Nephron progenitor cell (in vitro differentiated cells): ENCODE measurements at regions not wholly inside any gene's neighbourhood (a gene's known extent, or its start where the extent isn't known, plus 50 kb on each side); places are given as distances from the start of the nearest gene placed in this dataset.

Source experiments
- DNase-seq: peaks from one replicate; pipeline ENCODE4 v3.0.0; 2021
- H3K27ac Mint-ChIP-seq: 2 replicates; pipeline ENCODE4 v1.8.0; 2021; ENCODE audit warnings: mild to moderate bottlenecking, moderate library complexity, mixed read lengths
- H3K27me3 Mint-ChIP-seq: 2 replicates; pipeline ENCODE4 v1.8.0; 2021; ENCODE audit warnings: mild to moderate bottlenecking, low read depth, mixed read lengths; ENCODE audit not compliant: poor library complexity
- H3K36me3 Mint-ChIP-seq: 2 replicates; pipeline ENCODE4 v1.8.0; 2021; ENCODE audit warnings: low read depth, mixed read lengths
- H3K4me1 Mint-ChIP-seq: 2 replicates; pipeline ENCODE4 v1.8.0; 2021; ENCODE audit warnings: mixed read lengths
- H3K4me3 Mint-ChIP-seq: 2 replicates; pipeline ENCODE4 v1.8.0; 2021; ENCODE audit warnings: mild to moderate bottlenecking, moderate library complexity, mixed read lengths
- H3K9me3 Mint-ChIP-seq: 2 replicates; pipeline ENCODE4 v1.8.0; 2021; ENCODE audit warnings: mild to moderate bottlenecking, moderate library complexity, mixed read lengths
- TF ChIP-seq, protein P1 (sequence below): fragments of 200-600 bp; sonication (generic); IDR thresholded peaks from 2 replicates; pipeline ENCODE4 v1.5.0; 2021; ENCODE audit warnings: antibody characterized with exemption

DNA sequence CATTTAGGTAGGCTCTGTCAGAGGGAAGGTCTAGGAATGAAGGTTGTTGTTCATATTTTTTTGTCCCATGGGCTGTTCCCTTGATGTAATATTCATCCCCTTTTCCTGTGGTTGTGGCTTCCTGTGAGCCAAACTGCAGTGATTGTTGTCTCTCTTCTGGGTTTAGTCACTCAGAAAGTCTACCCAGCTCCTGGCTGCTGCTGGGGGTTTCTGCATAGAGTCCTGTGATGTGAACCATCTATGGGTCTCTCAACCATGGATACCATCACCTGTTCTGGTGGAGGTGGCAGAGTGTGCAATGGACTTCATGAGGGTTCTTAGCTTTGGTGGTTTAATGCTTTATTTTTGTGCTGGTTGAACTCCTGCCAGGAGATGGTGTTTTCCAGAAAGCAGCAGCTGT, 122.8 kb downstream of the ZC4H2 start:
- Mint-ChIP-seq H3K27ac (no peak overlapping the region), H3K36me3 (no peaks in the 10 kb centered on the region), H3K4me3 (no peak overlapping the region), H3K27me3 (peaks cover 4% of the 10 kb centered on the region), H3K4me1 (no peaks in the 10 kb centered on the region), H3K9me3 (peaks cover 56% of the 10 kb centered on the region)
- TF ChIP-seq, protein P1, sequence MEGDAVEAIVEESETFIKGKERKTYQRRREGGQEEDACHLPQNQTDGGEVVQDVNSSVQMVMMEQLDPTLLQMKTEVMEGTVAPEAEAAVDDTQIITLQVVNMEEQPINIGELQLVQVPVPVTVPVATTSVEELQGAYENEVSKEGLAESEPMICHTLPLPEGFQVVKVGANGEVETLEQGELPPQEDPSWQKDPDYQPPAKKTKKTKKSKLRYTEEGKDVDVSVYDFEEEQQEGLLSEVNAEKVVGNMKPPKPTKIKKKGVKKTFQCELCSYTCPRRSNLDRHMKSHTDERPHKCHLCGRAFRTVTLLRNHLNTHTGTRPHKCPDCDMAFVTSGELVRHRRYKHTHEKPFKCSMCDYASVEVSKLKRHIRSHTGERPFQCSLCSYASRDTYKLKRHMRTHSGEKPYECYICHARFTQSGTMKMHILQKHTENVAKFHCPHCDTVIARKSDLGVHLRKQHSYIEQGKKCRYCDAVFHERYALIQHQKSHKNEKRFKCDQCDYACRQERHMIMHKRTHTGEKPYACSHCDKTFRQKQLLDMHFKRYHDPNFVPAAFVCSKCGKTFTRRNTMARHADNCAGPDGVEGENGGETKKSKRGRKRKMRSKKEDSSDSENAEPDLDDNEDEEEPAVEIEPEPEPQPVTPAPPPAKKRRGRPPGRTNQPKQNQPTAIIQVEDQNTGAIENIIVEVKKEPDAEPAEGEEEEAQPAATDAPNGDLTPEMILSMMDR, result no peak
- DNase-seq, result no peak

DNA sequence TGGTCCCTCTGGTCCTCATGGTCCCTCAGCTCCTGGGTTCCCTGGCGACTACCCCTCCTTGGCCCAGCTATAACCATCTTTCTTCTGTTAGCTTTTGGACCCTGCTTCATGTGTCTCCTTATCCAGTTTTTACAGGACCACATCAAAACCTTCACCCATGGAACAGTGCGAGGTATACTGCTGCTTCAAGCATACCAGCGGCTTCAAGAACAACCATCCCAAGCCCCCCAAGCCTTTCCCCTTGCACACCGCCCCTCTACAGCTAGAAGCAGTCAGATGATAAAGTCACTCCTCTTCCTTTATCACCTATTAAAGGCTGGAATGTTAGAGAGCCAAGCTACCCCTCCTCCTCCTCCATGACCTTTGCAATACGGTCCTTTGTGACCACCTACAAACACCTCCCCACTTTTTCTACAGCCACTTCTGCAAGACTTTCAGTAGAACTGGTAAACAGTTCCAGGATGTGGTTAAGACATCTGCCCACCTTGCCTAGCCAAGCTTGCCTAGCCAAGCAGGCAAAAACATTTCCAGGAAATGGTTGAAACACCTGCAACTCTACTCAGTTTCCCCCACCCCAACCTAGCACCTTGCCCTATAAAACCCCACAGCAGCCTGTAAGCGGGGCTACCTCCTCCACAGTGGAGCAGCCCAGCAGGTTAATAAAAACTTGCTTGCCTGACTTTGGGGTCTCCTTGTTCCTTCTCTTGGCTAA, 125.7 kb downstream of the ZC4H2 start:
- Mint-ChIP-seq H3K36me3 (no peaks in the 10 kb centered on the region), H3K4me3 (no peak overlapping the region), H3K27me3 (peaks cover 4% of the 10 kb centered on the region), H3K9me3 (peaks cover 41% of the 10 kb centered on the region), H3K4me1 (no peaks in the 10 kb centered on the region), H3K27ac (no peak overlapping the region)
- TF ChIP-seq, protein P1, result no peak
- no peak for DNase-seq

DNA sequence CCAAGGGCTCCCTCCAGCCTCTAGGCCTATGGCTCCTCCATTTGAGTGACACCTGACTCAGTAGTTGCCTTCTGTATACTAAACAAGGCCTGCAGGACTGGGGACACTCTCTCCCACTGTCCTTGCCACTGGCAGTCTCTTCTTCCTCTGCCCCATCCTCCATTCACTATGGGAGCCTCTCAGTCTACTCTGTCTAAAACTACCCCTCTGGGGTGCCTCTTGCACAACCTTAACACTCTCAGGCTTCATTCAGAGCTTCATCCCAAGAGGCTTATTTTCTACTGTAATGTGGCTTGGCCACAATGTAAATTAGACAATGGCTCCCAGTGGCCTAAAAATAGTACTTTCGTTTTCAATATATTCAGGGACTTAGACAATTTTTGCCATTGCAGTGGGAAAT, 133.0 kb downstream of the ZC4H2 start:
- peaks cover 22% of the 10 kb centered on the region for H3K9me3 Mint-ChIP-seq

DNA sequence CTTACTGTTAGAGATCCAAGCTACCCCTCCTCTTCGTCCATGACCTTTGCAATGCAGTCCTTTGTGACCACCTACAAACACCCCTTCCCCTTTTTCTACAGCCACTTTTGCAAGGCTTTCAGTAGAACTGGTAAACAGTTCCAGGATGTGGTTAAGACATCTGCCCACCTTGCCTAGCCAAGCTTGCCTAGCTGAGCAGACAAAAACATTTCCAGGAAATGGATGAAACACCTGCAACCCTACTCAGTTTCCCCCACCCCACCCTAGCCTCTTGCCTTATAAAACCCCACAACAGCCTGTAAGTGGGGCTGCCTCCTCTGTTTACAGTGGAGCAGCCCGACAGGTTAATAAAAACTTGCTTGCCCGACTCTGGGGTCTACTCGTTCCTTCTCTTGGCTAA, 133.8 kb downstream of the ZC4H2 start:
- no peak for DNase-seq
- peaks cover 3% of the 10 kb centered on the region for H3K27me3 Mint-ChIP-seq
- no peak overlapping the region for H3K27ac Mint-ChIP-seq
- peaks cover 23% of the 10 kb centered on the region for H3K9me3 Mint-ChIP-seq
- no peaks in the 10 kb centered on the region for H3K36me3 Mint-ChIP-seq
- no peaks in the 10 kb centered on the region for H3K4me1 Mint-ChIP-seq
- TF ChIP-seq, protein P1, result no peak
- H3K4me3 Mint-ChIP-seq, result no peak overlapping the region

More for the DNA sequence above, 133.0 kb downstream of the ZC4H2 start:
- DNase-seq, result no peak
- Mint-ChIP-seq H3K27me3 (peaks cover 3% of the 10 kb centered on the region), H3K36me3 (no peaks in the 10 kb centered on the region), H3K27ac (no peak overlapping the region), H3K4me3 (no peak overlapping the region), H3K4me1 (no peaks in the 10 kb centered on the region)
- TF ChIP-seq, protein P1, result no peak

DNA sequence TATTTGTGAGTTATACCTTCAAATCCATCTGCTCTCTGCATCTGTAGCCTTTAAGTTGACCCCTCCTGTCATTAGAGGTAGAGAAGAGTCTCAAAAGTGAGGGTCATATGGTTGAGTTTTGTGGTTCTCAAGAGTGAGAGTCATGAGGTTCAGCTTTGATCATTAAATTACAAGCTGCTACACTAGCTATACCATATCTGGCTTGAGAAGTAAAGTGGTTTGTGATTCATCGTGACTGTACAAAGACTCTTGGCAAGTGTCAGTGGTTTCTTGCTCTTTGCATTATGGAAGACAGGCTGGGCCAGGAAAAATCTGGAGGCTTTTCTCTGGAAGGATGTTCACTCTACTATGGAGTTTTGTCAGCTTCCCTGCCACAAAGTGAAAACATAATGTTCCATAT, 170.6 kb downstream of the ZC4H2 start:
- H3K36me3 Mint-ChIP-seq, result no peaks in the 10 kb centered on the region

More for the DNA sequence above, 170.6 kb downstream of the ZC4H2 start:
- no peak overlapping the region for H3K27ac Mint-ChIP-seq
- no peaks in the 10 kb centered on the region for H3K4me1 Mint-ChIP-seq
- DNase-seq, result no peak
- H3K9me3 Mint-ChIP-seq, result peaks cover 65% of the 10 kb centered on the region
- H3K27me3 Mint-ChIP-seq, result peaks cover 4% of the 10 kb centered on the region
- TF ChIP-seq, protein P1, result no peak
- H3K4me3 Mint-ChIP-seq, result no peak overlapping the region
